H1 (cell line): ENCODE measurements at regions not wholly inside any gene's neighbourhood (a gene's known extent, or its start where the extent isn't known, plus 50 kb on each side); places are given as distances from the start of the nearest gene placed in this dataset.

Experiments
- CREB1 ChIP-seq: IDR thresholded peaks from 2 replicates; pipeline ENCODE4 v1.6.1; 2012; ENCODE audit warnings: inconsistent platforms
- CTCF ChIP-seq, 3 experiments: IDR thresholded peaks; 1 replicate in 2 of 3; 2 replicates in 1 of 3; pipeline versions ENCODE4 v1.5.1 to v1.6.1; 2011; ENCODE audit warnings: low read length in 3 of 3, mild to moderate bottlenecking in 3 of 3, inconsistent platforms in 2 of 3, low read depth in 1 of 3, moderate library complexity in 1 of 3; ENCODE audit not compliant: insufficient read depth in 1 of 3; ENCODE audit errors: control extremely low read depth in 1 of 3
- E2F6 ChIP-seq: IDR thresholded peaks from 2 replicates; pipeline ENCODE4 v1.6.1; 2012; ENCODE audit warnings: inconsistent platforms
- EGR1 ChIP-seq: IDR thresholded peaks from 2 replicates; pipeline ENCODE4 v1.6.1; 2011; ENCODE audit warnings: low read depth, low read length, borderline replicate concordance
- EP300 ChIP-seq, 2 experiments: IDR thresholded peaks; 1 replicate in 1 of 2; 2 replicates in 1 of 2; pipeline ENCODE4 v1.6.1; 2011 to 2012; ENCODE audit warnings: low read depth in 2 of 2, low read length in 2 of 2, mild to moderate bottlenecking in 2 of 2, borderline replicate concordance in 1 of 2, inconsistent platforms in 1 of 2, moderate library complexity in 1 of 2
- NRF1 ChIP-seq: IDR thresholded peaks from 2 replicates; pipeline ENCODE4 v1.6.1; 2011; ENCODE audit warnings: mild to moderate bottlenecking, low read depth, low read length, improper control_type of control experiment
- POLR2A ChIP-seq, 2 experiments: IDR thresholded peaks; 1 replicate in 1 of 2; 2 replicates in 1 of 2; pipeline ENCODE4 v1.6.1; 2011; ENCODE audit warnings: low read depth in 2 of 2, low read length in 2 of 2, mild to moderate bottlenecking in 2 of 2; ENCODE audit errors: control extremely low read depth in 1 of 2
- POLR2AphosphoS5 ChIP-seq: IDR thresholded peaks from 2 replicates; pipeline ENCODE4 v1.6.1; 2011; ENCODE audit warnings: low read depth, low read length
- RNF2 ChIP-seq: fragments of 200-900, 300-1000 bp; sonication (generic); IDR thresholded peaks from 2 replicates; pipeline ENCODE4 v1.7.1; 2016; ENCODE audit warnings: borderline replicate concordance, low read depth, mild to moderate bottlenecking, antibody characterized with exemption, low read length; ENCODE audit not compliant: poor library complexity, severe bottlenecking; ENCODE audit errors: missing control alignments
- SIX5 ChIP-seq: IDR thresholded peaks from 2 replicates; pipeline ENCODE4 v1.6.1; 2011; ENCODE audit warnings: mild to moderate bottlenecking, low read depth, low read length
- SP1 ChIP-seq: IDR thresholded peaks from 2 replicates; pipeline ENCODE4 v1.6.1; 2011; ENCODE audit warnings: low read depth, low read length
- YY1 ChIP-seq: IDR thresholded peaks from 2 replicates; pipeline ENCODE4 v1.6.1; 2011; ENCODE audit warnings: low read depth, mild to moderate bottlenecking, low read length
- ZNF274 ChIP-seq: IDR thresholded peaks from 2 replicates; pipeline ENCODE4 v1.7.0; 2012; ENCODE audit warnings: low read length, borderline replicate concordance; ENCODE audit errors: extremely low read depth
- TF ChIP-seq, protein P1 (sequence below): IDR thresholded peaks from 2 replicates; pipeline ENCODE4 v1.6.1; 2012; ENCODE audit warnings: low read length, inconsistent platforms

GRCh38 chr9:86634501-86634900 lies 280.3 kb upstream of the TUT7 start:
- no peak for TF ChIP-seq CTCF (IDR thresholded peaks at IDR 0.05; ENCODE audit: control extremely low read depth in 1 of 3, insufficient read depth in 1 of 3, low read depth in 1 of 3, low read length in 3 of 3)
- TF ChIP-seq E2F6: no peak
- TF ChIP-seq RNF2: no peak
- no peak for TF ChIP-seq POLR2A (IDR thresholded peaks at IDR 0.05; ENCODE audit: control extremely low read depth in 1 of 2, low read depth in 2 of 2, low read length in 2 of 2)
- TF ChIP-seq SP1: no peak
- TF ChIP-seq SIX5: no peak
- TF ChIP-seq EGR1: no peak
- TF ChIP-seq ZNF274: no peak
- no peak for TF ChIP-seq YY1
- no peak for TF ChIP-seq POLR2AphosphoS5
- TF ChIP-seq EP300 (IDR thresholded peaks at IDR 0.05; ENCODE audit: borderline replicate concordance in 1 of 2, low read depth in 2 of 2, low read length in 2 of 2): no peak
- TF ChIP-seq, protein P1, sequence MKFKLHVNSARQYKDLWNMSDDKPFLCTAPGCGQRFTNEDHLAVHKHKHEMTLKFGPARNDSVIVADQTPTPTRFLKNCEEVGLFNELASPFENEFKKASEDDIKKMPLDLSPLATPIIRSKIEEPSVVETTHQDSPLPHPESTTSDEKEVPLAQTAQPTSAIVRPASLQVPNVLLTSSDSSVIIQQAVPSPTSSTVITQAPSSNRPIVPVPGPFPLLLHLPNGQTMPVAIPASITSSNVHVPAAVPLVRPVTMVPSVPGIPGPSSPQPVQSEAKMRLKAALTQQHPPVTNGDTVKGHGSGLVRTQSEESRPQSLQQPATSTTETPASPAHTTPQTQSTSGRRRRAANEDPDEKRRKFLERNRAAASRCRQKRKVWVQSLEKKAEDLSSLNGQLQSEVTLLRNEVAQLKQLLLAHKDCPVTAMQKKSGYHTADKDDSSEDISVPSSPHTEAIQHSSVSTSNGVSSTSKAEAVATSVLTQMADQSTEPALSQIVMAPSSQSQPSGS: no peak
- TF ChIP-seq CREB1: no peak
- TF ChIP-seq NRF1: no peak
